GM21576 (cell line): ENCODE measurements at regions not wholly inside any gene's neighbourhood (a gene's known extent, or its start where the extent isn't known, plus 50 kb on each side); places are given as distances from the start of the nearest gene placed in this dataset.
"Not testable (repeated sequence)": the region's sequence is repeated elsewhere in the genome, so short reads cannot be mapped to it uniquely, and the experiment has no call there.

ENCODE experiments used
- ATAC-seq: cut with Tn5 transposase; IDR thresholded peaks from one replicate; pipeline ENCODE4 v1.9.1; 2021; ENCODE audit warnings: mild to moderate bottlenecking, moderate library complexity; ENCODE audit not compliant: unreplicated experiment

DNA sequence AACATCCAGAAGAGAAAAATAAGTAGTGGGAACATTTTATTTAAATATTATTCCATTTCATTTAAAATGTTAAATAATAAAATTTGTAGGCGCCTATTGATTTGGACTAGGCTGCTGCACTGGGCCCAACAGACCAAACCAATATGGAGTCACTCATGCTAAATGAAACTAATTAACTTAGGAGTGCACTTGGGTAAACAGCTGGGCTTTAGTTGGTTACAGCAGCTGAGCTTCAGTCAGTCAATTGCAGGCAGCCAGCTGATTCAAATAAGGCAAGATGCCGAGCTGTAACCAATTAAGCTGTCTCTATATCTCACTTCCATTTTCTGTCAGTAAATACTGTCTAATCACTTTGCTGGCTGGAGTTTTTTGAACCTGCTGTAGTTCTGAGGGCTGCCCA lies 102.1 kb upstream of the WDR11 start:
- ATAC-seq = no peak

DNA sequence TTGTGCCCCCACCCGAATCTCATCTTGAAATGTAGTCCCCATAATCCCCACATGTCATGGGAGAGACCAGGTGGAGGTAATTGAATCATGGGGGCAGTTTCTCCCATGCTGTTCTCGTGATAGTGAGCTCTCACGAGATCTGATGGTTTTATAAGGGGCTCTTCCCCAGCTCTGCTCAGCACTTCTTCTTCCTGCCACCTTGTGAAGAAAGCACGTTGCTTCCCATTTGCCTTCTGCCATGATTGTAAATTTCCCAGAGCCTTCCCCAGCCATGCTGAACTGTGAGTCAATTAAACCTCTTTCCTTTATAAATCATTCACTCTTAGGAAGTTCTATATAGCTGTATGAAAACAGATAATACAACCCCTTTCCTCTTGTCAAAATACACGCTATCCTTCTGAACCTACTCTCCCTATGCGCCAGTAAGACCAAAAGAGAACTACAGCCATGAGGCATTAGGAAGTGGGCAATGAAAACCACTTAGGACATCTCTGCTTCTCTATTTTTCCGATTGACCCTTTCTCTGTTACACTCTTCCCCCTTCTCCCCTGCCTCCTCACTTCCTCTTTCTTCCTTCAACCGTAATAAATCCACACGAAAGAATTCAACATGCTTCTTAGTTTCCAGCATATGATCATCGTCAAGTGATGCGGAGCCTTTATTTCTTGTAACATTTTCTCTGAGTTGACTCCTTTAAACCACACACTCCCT lies 101.2 kb upstream of the WDR11 start:
- ATAC-seq = no peak

DNA sequence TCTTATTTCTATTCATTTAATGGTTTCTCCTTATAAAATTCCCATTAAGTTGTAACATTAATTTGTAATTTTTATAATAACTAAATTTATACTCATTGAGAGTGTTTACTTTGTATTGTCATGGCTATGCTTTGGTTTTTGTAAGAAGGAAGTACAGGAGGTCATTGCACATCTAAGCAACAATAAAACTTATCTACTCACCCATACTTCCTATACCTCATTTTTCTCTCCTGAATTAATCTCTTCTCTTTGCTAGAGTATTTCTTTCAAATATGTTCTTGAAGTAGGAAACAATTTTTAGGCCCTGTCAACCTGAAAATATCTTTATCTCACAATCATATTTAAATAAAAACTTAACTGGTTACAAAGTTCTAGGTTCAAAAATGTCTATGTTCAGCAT lies 95.4 kb upstream of the WDR11 start:
- ATAC-seq = no peak

DNA sequence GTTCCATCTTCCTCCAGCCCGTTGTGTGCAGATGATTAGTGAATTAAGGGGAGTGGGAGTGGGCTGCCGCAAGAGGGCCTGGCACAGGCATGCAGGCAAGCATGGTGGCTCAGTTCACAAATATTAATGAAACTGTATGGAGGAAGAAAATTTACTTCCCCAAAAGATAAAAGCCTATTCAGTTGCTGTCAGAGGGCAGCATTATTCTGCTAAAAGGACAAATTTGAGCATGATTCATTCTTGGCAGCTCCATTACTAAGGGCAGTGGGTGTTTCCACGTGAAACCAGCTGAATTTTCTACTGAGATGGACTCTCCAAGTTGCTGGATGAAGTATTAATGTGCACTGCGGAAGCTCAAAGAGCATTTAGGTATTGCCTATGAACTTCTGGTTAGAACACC lies 90.9 kb upstream of the WDR11 start:
- ATAC-seq = no peak

DNA sequence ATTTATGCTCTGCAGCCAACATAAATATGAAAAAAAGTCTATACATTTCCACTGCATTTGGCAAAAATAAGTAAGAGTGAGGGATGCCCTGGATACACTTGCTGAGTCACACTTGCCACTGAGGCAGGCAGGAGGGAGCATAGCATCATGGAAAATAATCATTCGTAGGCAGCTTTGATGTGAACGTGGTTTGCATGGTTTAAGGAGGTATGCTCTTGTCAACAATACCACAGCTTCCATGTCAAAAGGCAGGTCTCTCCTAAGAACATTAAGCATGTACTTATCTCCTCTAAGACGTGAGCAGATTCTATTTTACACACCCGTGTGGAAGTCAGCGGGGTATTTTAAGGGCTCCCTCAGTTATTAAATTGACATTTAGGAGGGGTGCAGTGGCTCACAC lies 89.2 kb upstream of the WDR11 start:
- ATAC-seq = no peak

DNA sequence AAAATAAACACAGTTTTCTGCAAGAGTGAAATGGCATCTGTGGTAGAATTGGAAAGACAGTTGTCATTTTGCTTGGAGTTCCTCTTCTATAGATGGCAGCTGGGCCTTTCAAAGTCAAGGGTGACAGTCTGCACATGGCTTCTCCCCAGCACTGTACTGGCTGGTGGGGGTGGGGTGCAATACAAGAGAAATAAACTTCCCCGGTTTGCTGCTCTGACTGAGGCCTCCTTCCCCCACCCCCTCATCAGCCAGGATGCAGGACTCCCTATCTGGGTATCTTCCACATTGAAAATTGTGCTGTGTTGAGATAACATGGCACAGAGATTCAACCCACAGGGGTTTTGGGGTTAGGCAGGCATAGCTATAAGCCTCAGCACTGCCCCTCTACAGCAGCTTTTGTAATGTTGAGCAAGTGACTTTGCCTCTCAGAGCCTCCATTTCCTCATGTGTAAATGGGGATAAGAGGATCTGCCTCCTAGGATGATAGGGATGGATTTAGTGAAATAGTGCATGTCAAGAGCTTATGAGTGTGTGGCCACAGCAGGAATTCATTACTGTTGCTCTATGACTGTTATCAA lies 85.8 kb upstream of the WDR11 start:
- ATAC-seq = no peak

DNA sequence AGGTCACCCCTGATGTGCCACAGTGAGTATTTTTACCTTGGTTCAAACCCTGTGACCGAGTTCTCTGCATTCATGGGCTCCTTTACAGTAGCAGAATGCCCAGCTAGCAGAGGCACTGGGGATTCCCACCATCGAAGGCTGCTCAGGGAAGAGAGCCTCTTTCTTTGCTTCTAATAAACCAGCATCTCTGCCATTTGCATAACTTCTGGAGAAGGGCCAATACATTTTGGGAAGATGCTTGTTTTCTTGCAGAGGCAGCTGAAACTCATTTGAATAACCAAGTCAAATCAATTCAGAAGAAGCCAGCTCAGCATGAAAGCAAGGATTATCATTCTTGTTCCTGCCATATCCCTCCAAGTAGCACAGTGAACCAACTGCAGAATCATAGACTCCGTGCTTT lies 82.9 kb upstream of the WDR11 start:
- no peak for ATAC-seq

DNA sequence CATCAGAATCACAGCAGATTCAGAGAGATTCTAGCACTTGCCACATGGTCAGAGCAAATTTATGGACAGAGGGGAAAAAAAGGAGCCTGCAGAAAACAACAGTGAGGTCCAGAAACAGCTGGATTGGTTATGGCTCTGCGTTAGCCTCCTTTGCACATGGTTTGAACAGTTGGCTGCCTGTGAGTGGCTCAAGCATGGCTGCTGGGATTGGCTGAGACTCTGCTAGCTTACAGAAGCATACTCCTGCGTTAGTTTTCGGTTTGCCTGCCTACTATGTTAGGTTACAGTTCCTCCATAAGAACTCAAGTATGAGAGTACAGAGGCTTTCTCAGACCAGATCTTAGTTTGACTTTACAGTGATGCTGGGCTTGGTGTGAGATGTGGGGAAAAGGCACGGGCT lies 80.7 kb upstream of the WDR11 start:
- ATAC-seq = no peak

DNA sequence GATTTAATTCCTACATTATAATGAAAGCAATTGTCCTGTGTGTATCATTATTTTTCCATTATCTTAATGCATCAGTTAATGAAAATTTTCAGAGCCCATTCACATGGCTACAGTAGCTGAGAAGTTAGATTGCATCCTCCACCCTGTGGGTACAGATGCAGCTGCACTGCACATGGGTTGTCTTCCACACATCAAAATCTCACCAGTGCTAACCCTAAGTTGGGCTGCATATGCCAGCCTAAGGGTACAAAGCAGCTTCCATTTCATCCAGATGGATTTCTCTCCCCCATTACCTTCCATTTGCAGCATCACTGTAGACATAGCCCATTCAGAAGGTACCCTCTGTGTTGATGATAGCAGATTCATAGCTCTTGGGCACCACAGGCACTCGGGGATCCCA lies 74.7 kb upstream of the WDR11 start:
- ATAC-seq = no peak

DNA sequence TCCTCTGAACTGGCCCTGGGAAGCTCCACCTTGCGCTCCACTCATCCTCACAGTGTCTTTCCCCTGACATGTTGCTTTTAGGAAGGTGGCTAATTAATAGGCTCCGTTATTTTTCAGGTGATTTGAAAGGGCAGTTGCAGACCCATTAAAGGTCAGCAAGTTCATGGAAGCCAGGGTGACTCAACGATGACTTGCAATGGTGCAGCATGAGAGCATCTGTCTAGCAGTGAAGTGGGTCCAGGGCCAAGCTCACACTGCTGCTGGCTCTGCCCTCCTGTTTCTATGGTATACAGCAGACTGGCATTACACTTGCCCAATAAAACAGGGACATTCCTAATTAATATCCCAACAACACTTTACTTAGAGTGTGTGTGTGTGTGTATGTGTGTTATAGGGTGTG lies 68.8 kb upstream of the WDR11 start:
- ATAC-seq = no peak

DNA sequence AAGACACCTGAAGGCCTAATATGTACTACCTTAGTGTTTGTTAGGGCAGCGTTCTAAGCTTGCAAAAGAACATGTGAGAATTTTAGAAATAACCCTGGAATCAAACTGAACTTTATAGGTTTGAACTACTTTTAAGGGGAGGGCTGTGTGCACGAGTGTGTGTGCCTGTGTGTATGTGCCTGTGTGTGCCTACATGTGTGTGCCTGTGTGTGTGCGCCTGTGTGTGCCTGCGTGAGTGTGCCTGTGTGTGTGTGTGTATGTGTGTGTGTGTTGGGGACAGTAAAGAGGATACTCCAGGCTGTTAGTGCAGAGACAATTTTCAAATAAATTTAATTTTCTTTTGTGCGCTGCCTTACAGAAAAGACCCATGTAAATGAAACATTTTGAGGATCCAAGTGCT lies 68.1 kb upstream of the WDR11 start:
- no peak for ATAC-seq

DNA sequence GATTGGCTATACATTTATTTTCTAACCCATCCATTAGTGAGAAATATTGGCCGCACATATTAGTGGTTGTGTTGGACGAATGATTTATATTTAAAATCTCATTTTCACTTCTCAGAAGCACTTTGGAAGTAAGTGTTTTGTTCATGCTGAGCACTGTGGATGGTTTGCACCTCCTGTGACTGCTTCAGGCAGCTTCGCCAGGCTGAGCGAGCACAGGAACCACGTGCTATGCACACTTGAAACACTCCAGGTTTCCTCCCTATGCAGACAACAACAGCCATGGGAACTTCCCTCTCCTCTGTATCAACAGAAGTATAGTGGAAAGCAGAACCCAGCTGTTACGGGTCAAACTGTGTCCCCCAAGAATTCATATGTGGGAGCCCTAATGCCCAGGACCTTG lies 67.3 kb upstream of the WDR11 start:
- ATAC-seq = no peak

DNA sequence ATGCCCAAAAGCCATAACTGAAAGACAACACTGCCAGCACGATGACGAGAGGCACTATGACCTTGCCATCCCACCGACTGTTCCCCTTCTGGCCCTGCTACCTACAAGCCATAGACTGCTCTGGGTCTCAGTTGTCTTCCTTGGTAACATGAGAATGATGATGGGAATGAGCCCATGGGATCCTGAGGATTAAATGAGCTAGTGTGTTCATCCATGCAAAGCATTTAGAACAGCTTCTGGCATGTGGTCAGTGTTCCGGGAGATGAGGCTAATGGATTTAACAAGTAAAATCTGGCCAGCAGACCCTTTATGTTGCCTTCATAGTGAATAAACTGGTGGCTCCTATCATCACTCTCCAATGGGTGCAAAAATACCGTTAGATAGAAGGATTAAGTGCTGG lies 62.4 kb upstream of the WDR11 start:
- ATAC-seq = no peak

DNA sequence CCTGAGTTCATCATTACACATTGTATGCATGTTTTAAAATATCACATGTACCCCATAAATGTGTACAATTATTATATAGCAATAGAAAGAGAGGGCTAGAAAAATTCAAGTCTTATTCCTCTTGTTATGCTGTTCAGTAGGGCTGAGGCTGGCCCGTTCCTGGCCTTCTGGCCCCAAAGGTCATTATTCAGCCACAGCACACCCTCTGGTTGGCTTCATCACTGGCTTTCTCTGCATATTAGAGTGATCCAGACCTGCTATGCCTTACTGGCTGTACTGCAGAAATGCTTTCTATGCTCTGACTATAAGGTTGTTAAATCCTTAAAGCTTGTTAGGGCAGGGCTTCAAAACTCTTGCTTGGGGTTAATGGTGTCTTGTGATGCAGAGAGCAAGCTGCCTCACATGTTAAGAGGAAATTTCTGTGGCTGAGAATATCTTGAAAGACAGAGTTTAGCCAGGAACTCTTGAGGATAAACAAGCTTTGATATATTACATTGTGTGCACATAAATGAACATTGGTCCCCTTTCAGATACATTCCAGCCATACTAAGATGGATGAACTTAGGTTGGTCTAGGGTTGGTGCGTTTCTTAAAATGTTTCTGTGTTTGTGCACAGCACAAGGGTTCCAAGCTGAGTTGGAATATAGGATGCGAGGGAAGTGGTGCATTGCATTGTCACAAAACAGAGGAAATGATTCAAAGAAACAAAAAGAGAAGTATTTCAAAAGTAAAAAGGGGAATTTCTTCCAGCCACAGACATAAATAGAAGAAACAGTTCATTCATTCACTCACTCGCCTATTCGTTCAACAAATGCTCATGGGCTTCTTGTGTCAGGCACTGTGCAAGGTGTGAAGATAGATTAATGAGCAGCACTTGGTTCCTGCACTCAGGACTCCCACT lies 61.6 kb upstream of the WDR11 start:
- ATAC-seq = no peak

DNA sequence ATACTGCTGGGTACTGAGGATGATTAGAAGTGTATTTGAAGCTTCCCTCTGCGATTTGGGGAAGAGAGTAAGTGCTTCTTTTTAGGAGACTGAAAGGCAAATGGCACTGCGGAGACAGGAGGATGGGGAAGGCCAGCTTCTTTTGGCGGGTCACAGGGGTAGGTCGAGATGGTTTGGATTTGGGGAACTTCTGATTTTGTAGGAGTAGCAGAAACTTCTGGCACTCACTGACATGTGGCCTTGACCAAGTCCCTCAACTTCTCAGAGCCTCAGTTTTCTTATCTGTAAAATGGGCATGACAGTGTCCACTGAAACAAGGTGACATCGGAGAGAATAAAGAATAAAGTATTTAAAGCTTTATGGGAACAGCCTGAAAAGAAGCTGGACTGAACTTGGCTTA lies 59.8 kb upstream of the WDR11 start:
- no peak for ATAC-seq

DNA sequence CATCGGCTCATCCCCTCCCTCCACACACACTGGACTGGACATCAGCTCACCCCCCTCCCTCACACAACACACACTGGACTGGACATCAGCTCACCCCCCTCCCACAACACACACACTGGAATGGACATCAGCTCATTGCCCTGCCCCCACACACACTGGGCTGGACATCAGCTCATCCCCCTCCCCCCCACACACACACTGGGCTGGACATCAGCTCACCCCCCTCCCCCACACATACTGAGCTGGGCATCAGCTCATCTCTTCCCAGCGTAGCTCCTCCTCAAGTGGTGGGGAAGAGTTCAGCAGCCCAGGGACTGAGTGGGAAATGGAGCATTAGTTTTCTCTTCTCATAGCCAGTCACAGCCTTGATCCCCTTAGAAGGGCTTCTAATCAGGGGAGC lies 58.1 kb upstream of the WDR11 start:
- no peak for ATAC-seq

DNA sequence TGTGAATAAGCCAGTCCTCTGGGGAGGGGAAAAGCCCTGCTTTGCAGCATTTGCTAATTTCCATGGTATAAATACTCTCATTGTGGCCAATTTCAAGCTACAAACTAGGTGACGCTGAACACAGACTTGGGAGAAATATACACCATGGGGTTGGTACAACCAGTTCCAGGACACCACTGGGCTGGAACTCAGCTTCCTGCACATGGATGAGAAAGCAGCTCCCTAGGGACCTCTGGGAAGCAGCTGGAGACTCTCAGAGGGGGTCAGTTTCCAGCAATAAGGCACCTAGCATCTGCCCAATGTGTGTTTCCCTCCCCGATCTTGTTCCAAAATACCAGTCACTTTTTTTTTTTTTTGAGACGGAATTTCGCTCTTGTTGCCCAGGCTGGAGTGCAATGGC lies 56.8 kb upstream of the WDR11 start:
- ATAC-seq = no peak

DNA sequence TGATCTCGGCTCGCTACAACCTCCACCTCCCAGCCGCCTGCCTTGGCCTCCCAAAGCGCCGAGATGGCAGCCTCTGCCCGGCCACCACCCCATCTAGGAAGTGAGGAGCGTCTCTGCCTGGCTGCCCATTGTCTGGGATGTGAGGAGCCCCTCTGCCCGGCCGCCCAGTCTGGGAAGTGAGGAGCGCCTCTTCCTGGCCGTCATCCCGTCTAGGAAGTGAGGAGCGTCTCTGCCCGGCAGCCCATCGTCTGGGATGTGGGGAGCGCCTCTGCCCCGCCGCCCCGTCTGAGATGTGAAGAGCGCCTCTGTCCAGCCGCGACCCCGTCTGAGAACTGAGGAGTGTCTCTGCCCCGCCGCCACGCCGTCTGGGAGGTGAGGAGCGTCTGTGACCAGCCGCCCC lies 52.9 kb upstream of the WDR11 start:
- ATAC-seq = not testable (repeated sequence)

DNA sequence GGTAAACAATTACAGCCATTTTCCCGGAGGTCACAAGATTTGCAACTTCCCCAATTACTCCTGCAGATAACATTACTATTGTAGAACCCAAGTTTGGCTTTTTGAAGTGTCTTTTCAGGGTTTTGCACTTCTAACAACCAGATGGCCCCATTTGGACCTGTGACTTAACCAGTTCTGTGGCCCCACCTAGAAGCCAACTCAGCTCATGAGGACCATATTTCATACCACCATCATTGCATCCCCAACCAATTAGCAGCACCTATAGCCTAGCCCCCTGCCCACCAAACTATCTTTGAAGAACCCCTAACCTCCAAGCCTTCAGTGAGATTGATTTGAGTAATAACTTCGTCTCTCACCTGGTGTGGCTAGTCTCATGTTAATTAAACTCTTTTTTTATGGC lies 51.3 kb upstream of the WDR11 start:
- no peak for ATAC-seq

DNA sequence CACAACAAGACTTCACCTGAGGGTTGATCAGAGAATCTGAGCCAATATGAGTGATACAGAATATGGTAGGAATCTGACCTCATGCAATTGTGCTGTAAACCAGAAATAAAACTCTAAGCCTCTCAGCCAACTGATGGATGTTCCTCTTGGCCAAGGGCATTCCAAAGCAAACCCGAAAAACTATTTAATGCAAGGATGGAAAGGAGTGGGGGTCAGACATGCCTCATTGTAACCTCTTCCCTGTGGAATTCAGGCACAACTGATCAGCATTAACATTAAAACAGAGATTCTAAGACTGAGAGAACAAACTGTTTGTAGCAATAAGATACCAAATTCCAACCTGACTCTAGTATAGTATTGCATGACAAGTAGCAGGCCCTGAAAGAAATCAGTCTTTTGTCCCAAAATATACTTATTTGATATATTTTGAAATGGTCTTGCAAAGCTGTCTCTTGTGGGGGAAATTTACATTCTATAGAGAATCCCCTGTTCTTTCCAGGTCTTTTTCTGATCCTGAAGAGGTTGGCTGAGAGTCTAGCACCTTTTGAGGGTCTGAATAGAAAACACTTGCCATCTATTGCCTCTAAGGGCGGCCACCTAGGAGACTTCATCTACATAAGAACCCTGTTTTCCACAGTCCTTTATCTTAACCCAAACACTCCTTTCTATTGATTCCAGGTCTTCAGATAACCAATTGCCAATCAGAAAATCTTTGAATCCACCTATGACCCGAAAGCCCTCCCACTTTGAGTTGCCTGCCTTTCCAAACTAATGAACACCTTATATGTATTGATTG lies 50.4 kb upstream of the WDR11 start:
- no peak for ATAC-seq
